ENCODE measurements at regions not wholly inside any gene's neighbourhood (a gene's known extent, or its start where the extent isn't known, plus 50 kb on each side); places are given as distances from the start of the nearest gene placed in this dataset.
"Not testable (repeated sequence)": the region's sequence is repeated elsewhere in the genome, so short reads cannot be mapped to it uniquely, and the experiment has no call there.

DNA sequence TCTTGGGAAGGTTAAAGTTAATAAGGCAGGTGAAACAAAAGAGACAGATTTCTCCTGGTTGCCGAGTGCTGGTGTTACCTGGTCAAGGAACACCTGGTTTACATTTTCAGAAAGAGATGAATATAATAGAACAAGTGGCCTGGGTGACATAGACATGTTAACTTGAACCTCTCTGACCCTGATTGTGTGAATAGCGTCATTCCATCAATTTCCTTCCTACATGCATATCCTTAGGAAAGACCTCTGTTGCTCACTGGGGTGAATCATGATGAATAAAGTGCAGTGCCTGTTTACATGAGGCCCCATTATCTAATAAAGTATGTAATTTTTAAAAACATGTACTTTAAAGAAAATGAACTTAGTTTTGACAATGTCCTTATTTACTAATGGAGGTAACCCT, 1822.9 kb upstream of the FLRT2 start:
- ChIA-PET POLR2A (no interaction called here), CTCF (no interaction called here)
- H3K36me3 Mint-ChIP-seq = no peaks in the 10 kb centered on the region
- H3K4me3 Mint-ChIP-seq = no peak overlapping the region
- intact Hi-C loops (cut with micrococcal nuclease) = no loop called here
- no peaks in the 10 kb centered on the region for H3K36me3 ChIP-seq (ENCODE audit: control insufficient read depth in 2 of 3, insufficient read depth in 3 of 3, low read length in 3 of 3)
- ATAC-seq = no peak
- no peak overlapping the region for H3K27ac ChIP-seq (ENCODE audit: low read depth, low read length)
- H3K9me3 Mint-ChIP-seq = peaks cover 0 to 19% (median 6%) of the 10 kb centered on the region in 11 donors
- H3K27me3 Mint-ChIP-seq = no peaks in the 10 kb centered on the region
- H3K27ac Mint-ChIP-seq = no peak overlapping the region
- no peaks in the 10 kb centered on the region for H3K4me1 Mint-ChIP-seq
- H3K27me3 ChIP-seq (ENCODE audit: control insufficient read depth in 2 of 2, insufficient read depth in 2 of 2, low read length in 2 of 2) = no peaks in the 10 kb centered on the region
- no peaks in the 10 kb centered on the region for H3K4me1 ChIP-seq (ENCODE audit: control insufficient read depth in 2 of 2, insufficient read depth in 2 of 2, low read length in 2 of 2)
- H3K9me3 ChIP-seq (ENCODE audit: control insufficient read depth in 2 of 3, low read length in 3 of 3) = no peaks in the 10 kb centered on the region
- no peak overlapping the region for H3K4me3 ChIP-seq (ENCODE audit: low read length)
- no peak for DNase-seq

- H3K4me1 Mint-ChIP-seq = no peaks in the 10 kb centered on the region
- H3K36me3 ChIP-seq (ENCODE audit: control insufficient read depth in 2 of 3, insufficient read depth in 3 of 3, low read length in 3 of 3) = no peaks in the 10 kb centered on the region
- H3K9me3 ChIP-seq (ENCODE audit: control insufficient read depth in 2 of 3, low read length in 3 of 3) = no peaks in the 10 kb centered on the region
- intact Hi-C loops (cut with micrococcal nuclease) = no loop called here
- H3K27ac ChIP-seq (ENCODE audit: low read depth, low read length) = no peak overlapping the region
- no peak overlapping the region for H3K4me3 ChIP-seq (ENCODE audit: low read length)
- ChIA-PET POLR2A (no interaction called here), CTCF (no interaction called here)
- H3K4me3 Mint-ChIP-seq = no peak overlapping the region
- no peaks in the 10 kb centered on the region for H3K4me1 ChIP-seq (ENCODE audit: control insufficient read depth in 2 of 2, insufficient read depth in 2 of 2, low read length in 2 of 2)
- H3K36me3 Mint-ChIP-seq = no peaks in the 10 kb centered on the region
- DNase-seq = no peak
- H3K27me3 Mint-ChIP-seq = no peaks in the 10 kb centered on the region
- peaks cover 0 to 15% (median 5%) of the 10 kb centered on the region in 11 donors for H3K9me3 Mint-ChIP-seq
- no peaks in the 10 kb centered on the region for H3K27me3 ChIP-seq (ENCODE audit: control insufficient read depth in 2 of 2, insufficient read depth in 2 of 2, low read length in 2 of 2)
- ATAC-seq = no peak
- H3K27ac Mint-ChIP-seq = no peak overlapping the region
Measured at GRCh38 chr14:83709116-83709515, 1820.8 kb upstream of the FLRT2 start.

GRCh38 chr14:83711046-83711445, 1818.9 kb upstream of the FLRT2 start:
- DNase-seq = no peak
- Histone ChIP-seq H3K4me3 (ENCODE audit: low read length) (no peak overlapping the region), H3K27me3 (ENCODE audit: control insufficient read depth in 2 of 2, insufficient read depth in 2 of 2, low read length in 2 of 2) (no peaks in the 10 kb centered on the region), H3K9me3 (ENCODE audit: control insufficient read depth in 2 of 3, low read length in 3 of 3) (no peaks in the 10 kb centered on the region), H3K27ac (ENCODE audit: low read depth, low read length) (no peak overlapping the region), H3K4me1 (ENCODE audit: control insufficient read depth in 2 of 2, insufficient read depth in 2 of 2, low read length in 2 of 2) (no peaks in the 10 kb centered on the region), H3K36me3 (ENCODE audit: control insufficient read depth in 2 of 3, insufficient read depth in 3 of 3, low read length in 3 of 3) (no peaks in the 10 kb centered on the region)
- no peaks in the 10 kb centered on the region for H3K36me3 Mint-ChIP-seq
- peaks cover 0 to 14% (median 2%) of the 10 kb centered on the region in 11 donors for H3K9me3 Mint-ChIP-seq
- ChIA-PET CTCF (no interaction called here), POLR2A (no interaction called here)
- H3K4me3 Mint-ChIP-seq = no peak overlapping the region
- intact Hi-C loops (cut with micrococcal nuclease) = no loop called here
- no peak overlapping the region for H3K27ac Mint-ChIP-seq
- ATAC-seq = no peak
- H3K27me3 Mint-ChIP-seq = no peaks in the 10 kb centered on the region
- no peaks in the 10 kb centered on the region for H3K4me1 Mint-ChIP-seq

GRCh38 chr14:83712418-83713129, 1817.4 kb upstream of the FLRT2 start:
- no peaks in the 10 kb centered on the region for H3K4me1 ChIP-seq (ENCODE audit: control insufficient read depth in 2 of 2, insufficient read depth in 2 of 2, low read length in 2 of 2)
- no peak overlapping the region for H3K27ac ChIP-seq (ENCODE audit: low read depth, low read length)
- Mint-ChIP-seq H3K4me1 (no peaks in the 10 kb centered on the region), H3K27ac (no peak overlapping the region), H3K36me3 (no peaks in the 10 kb centered on the region), H3K27me3 (no peaks in the 10 kb centered on the region), H3K4me3 (no peak overlapping the region), H3K9me3 (peaks cover 0 to 19% (median 3%) of the 10 kb centered on the region in 11 donors)
- DNase-seq = no peak
- no peaks in the 10 kb centered on the region for H3K27me3 ChIP-seq (ENCODE audit: control insufficient read depth in 2 of 2, insufficient read depth in 2 of 2, low read length in 2 of 2)
- H3K36me3 ChIP-seq (ENCODE audit: control insufficient read depth in 2 of 3, insufficient read depth in 3 of 3, low read length in 3 of 3) = no peaks in the 10 kb centered on the region
- no peak for ATAC-seq
- ChIA-PET CTCF (no interaction called here), POLR2A (no interaction called here)
- H3K4me3 ChIP-seq (ENCODE audit: low read length) = no peak overlapping the region
- intact Hi-C loops (cut with micrococcal nuclease) = no loop called here
- H3K9me3 ChIP-seq (ENCODE audit: control insufficient read depth in 2 of 3, low read length in 3 of 3) = no peaks in the 10 kb centered on the region

DNA sequence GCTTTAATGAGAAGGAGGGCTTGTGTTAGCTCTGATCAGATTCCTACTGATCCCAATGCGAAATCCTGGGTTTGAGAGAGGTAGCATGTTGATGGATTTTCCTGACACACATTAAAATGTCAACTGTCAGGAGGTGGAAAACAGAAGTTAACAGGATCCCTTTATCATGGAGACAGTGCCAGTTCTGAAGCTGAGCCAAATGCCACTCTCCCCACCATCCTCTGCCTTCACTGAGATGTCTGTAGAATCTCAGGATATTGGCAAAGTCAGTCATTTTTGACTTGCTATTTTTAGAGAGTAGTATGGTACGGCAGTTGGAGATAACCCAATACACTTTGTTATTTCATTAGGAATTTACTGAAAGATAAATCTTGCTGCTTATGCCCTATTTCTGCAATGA, 1816.2 kb upstream of the FLRT2 start:
- no peak for ATAC-seq
- H3K27ac Mint-ChIP-seq = no peak overlapping the region
- H3K9me3 Mint-ChIP-seq = peaks cover 0 to 16% (median 4%) of the 10 kb centered on the region in 11 donors
- Histone ChIP-seq H3K27me3 (ENCODE audit: control insufficient read depth in 2 of 2, insufficient read depth in 2 of 2, low read length in 2 of 2) (no peaks in the 10 kb centered on the region), H3K36me3 (ENCODE audit: control insufficient read depth in 2 of 3, insufficient read depth in 3 of 3, low read length in 3 of 3) (no peaks in the 10 kb centered on the region), H3K9me3 (ENCODE audit: control insufficient read depth in 2 of 3, low read length in 3 of 3) (peaks cover 0 to under 1% (median 0%) of the 10 kb centered on the region in 3 experiments), H3K4me3 (ENCODE audit: low read length) (no peak overlapping the region), H3K27ac (ENCODE audit: low read depth, low read length) (no peak overlapping the region), H3K4me1 (ENCODE audit: control insufficient read depth in 2 of 2, insufficient read depth in 2 of 2, low read length in 2 of 2) (no peaks in the 10 kb centered on the region)
- no peaks in the 10 kb centered on the region for H3K36me3 Mint-ChIP-seq
- no peak overlapping the region for H3K4me3 Mint-ChIP-seq
- intact Hi-C loops (cut with micrococcal nuclease) = no loop called here
- ChIA-PET CTCF (no interaction called here), POLR2A (no interaction called here)
- no peaks in the 10 kb centered on the region for H3K4me1 Mint-ChIP-seq
- H3K27me3 Mint-ChIP-seq = no peaks in the 10 kb centered on the region
- DNase-seq = no peak

- no peak overlapping the region for H3K27ac ChIP-seq (ENCODE audit: low read depth, low read length)
- Mint-ChIP-seq H3K4me1 (no peaks in the 10 kb centered on the region), H3K4me3 (no peak overlapping the region), H3K36me3 (no peaks in the 10 kb centered on the region), H3K27ac (no peak overlapping the region), H3K9me3 (peaks cover 0 to 12% (median 4%) of the 10 kb centered on the region in 11 donors), H3K27me3 (no peaks in the 10 kb centered on the region)
- H3K4me3 ChIP-seq (ENCODE audit: low read length) = no peak overlapping the region
- DNase-seq = no peak
- no peaks in the 10 kb centered on the region for H3K4me1 ChIP-seq (ENCODE audit: control insufficient read depth in 2 of 2, insufficient read depth in 2 of 2, low read length in 2 of 2)
- CTCF ChIA-PET = no interaction called here
- intact Hi-C loops (cut with micrococcal nuclease) = no loop called here
- POLR2A ChIA-PET = no interaction called here
- H3K27me3 ChIP-seq (ENCODE audit: control insufficient read depth in 2 of 2, insufficient read depth in 2 of 2, low read length in 2 of 2) = no peaks in the 10 kb centered on the region
- peaks cover 0 to 4% (median 0%) of the 10 kb centered on the region in 3 experiments for H3K9me3 ChIP-seq (ENCODE audit: control insufficient read depth in 2 of 3, low read length in 3 of 3)
- no peaks in the 10 kb centered on the region for H3K36me3 ChIP-seq (ENCODE audit: control insufficient read depth in 2 of 3, insufficient read depth in 3 of 3, low read length in 3 of 3)
- no peak for ATAC-seq
Measured at GRCh38 chr14:83714151-83714550, 1815.8 kb upstream of the FLRT2 start.

- CTCF ChIA-PET; ATAC-seq; H3K27me3 Mint-ChIP-seq; H3K4me1 Mint-ChIP-seq; H3K36me3 Mint-ChIP-seq; POLR2A ChIA-PET; H3K27ac Mint-ChIP-seq; H3K4me3 Mint-ChIP-seq; intact Hi-C loops (cut with micrococcal nuclease); H3K4me3 ChIP-seq (ENCODE audit: low read length); H3K9me3 ChIP-seq (ENCODE audit: control insufficient read depth in 2 of 3, low read length in 3 of 3); H3K27me3 ChIP-seq (ENCODE audit: control insufficient read depth in 2 of 2, insufficient read depth in 2 of 2, low read length in 2 of 2); H3K27ac ChIP-seq (ENCODE audit: low read depth, low read length); H3K36me3 ChIP-seq (ENCODE audit: control insufficient read depth in 2 of 3, insufficient read depth in 3 of 3, low read length in 3 of 3); H3K4me1 ChIP-seq (ENCODE audit: control insufficient read depth in 2 of 2, insufficient read depth in 2 of 2, low read length in 2 of 2); DNase-seq: not testable (repeated sequence)
- H3K9me3 Mint-ChIP-seq = peaks cover 0 to 15% (median 5%) of the 10 kb centered on the region in 11 donors
Measured at GRCh38 chr14:83719435-83719834, 1810.5 kb upstream of the FLRT2 start.

Data from naive thymus-derived CD4-positive, alpha-beta T cell (primary cell).